NCI-H510A treated with DMSO at 0.1 percent for 48 hours (cell line): ENCODE measurements at regions not wholly inside any gene's neighbourhood (a gene's known extent, or its start where the extent isn't known, plus 50 kb on each side); places are given as distances from the start of the nearest gene placed in this dataset.
"Not testable (repeated sequence)": the region's sequence is repeated elsewhere in the genome, so short reads cannot be mapped to it uniquely, and the experiment has no call there.

Experiments
- DNase-seq: peaks from one replicate; lab custom pipeline; 2025; lab: John Stamatoyannopoulos, UW

DNA sequence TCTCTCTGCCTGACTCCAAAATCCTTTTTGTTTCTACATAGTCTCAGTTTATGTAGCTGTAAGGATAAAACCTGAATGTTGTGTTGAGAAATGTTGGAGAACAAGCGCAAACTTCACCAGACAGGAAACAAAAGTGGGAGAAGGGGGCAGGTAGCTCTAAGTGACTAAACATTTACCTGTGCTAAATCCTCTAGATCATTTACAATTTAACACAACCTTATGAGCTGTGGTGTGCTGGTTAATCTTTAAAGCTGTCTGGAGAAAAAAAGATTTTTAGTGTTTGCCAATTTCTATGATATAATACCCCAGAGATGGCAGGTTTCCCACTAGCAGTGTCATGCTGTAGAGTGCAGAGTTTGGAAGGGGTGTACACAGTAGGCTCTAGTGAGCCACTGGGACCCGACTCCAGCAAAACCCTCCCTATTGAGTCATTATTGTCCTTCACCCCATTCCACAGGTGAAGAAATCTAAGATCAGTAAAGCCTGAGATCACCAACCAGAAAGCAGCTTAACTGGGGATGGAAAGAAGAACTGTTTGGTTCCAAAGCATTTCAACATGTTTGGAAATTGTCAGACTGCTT lies 992.0 kb downstream of the DCDC2C start:
- no peak for DNase-seq

DNA sequence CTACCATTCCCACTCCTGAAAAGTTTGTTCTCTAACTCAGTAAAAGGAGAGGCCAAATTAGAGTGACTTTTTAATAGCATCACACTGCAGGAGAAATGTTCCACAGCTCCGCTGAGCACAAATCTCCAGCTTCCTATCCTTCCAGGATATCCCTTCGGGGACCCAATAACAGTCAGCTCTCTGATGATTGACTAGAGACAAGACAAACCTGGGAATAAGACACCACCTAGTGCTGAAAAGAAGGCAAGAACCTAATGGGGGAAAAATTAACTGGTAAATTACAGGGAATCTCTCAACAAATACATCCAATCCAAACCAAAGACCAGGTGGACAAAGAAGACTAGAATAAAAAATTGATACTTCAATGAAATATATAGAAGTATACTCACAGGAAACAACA lies 977.1 kb upstream of the SOX11 start:
- no peak for DNase-seq

DNA sequence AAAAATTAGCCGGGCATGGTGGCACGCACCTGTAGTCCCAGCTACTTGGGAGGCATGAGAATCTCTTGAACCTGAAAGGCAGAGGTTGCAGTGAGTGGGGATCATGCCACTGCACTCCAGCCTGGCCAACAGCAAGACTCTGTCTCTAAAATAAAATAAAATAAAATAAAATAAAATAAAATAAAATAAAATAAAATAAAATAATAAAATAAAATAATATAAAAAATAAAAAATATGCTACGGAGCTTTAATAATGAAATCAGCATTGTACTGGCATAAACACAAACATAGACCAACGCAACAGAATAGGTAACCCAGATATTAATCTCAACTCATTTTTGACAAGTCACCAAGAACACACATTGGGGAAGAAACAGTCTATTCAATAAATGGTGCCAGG lies 973.4 kb upstream of the SOX11 start:
- DNase-seq, result no peak

DNA sequence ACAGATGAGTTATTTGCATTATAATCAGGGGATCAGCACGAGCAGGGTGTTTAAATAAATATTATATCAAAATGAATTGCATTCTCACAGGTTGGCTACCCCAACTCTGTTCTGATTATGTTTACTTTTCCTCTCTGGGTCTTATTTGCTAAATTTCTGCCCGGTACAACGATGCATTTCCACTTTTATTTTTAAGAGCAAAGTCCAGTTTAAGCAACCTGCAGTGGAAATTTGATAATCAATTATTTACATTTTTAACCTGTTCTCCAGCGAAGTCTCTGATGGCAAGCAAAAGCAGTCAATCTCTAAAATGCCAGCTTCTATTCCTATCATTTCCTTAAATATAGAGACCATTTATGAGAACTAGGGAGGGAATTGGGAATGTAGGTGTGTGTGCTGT lies 966.6 kb upstream of the SOX11 start:
- DNase-seq, result no peak

DNA sequence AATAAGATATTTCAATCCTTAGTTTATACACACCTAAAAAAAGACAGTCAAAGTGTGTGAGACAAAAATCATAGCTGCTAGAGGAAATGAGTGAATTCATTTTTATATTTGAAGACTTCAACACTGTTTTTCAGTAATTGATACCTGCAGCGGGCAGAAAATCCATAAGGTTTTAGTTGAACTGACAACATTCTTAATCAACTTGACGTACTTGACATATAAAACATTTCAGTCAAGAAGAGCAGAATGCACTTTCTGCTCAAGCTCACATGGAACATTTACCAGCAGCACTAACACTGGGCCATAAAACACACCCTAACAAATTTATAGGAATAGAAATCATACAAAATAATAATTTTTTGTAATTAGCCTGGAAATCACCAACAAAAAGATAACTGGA lies 959.6 kb upstream of the SOX11 start:
- no peak for DNase-seq

DNA sequence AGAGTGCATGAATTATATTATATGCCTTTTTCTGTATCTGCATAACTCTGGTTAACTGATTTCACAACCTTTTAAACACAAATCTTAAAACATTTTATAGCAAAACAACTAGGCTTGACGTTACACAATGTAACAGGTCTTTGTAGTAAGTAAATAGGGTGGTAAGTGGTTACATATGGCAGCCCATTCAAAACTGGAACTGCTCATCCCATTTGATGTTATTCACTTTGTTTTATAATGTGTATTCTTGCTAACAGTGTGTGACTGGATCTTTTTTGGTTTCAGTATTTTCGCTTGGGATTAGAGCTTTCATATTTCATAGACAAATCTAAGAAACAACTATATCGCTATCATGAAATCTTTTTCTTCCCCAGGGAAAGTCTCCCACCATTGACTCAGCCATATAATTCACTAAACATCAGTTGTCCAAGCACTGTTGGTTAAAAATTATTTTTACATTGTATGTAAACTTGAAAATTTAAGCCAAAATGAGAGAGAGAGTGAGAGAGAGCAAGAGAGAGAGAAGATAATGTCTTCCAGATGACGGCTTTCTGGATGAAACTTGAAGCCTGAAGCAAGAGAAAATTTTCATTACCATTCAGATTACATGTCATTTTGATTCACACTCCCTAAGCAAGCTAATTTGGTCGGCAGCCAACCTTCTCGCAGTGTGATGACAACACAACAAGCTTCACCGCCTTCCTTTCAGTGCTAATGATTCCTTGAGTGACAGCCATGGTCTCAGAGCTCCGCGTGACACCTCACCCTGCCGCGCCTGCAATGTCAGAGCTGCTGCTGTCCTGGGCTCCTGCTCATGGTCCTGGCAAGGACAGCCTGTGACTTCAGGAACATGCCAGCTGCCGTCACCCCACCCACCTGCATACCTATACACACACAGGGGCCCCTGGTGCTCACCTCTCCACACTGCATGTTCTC lies 946.9 kb upstream of the SOX11 start:
- DNase-seq, result no peak

DNA sequence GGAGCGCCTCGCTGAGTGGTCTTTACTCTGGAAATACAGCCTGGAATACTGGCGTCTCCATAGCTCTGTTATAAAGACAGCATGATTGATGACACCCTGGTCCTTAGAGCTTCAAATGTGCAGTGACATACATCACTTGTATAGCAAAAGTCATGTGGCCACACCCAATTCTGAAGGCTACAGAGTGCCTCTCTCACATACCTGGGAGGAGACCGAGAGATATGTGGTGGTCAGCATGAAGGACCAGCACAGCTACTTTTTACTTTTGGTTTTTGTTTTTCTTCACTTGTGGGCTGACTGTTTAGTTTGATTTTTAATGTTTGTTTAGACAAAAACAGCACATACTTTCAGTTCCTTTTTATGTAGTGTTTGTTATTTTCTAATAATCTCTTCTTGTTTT lies 938.5 kb upstream of the SOX11 start:
- DNase-seq, result no peak

DNA sequence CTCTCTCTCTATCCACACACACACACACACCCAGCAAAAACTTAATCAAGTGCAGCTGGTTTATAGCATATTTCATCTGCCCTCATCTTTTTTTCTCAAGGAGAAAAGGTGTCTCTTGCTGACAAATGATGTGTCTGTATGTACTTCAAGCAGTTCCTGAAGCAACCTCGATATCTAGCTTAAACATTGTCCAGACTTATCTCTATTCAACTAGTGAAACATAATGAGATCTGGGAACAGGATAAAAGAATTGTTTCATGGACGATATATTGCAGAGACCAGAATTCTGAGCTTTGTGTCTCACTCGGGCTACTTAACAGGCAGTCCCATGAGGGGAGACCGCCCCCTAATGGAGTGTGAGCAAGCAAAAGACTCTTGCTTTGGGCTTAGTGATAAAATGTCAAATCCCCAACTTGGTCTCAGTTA lies 929.2 kb upstream of the SOX11 start:
- peak; percentile 25 for DNase-seq

DNA sequence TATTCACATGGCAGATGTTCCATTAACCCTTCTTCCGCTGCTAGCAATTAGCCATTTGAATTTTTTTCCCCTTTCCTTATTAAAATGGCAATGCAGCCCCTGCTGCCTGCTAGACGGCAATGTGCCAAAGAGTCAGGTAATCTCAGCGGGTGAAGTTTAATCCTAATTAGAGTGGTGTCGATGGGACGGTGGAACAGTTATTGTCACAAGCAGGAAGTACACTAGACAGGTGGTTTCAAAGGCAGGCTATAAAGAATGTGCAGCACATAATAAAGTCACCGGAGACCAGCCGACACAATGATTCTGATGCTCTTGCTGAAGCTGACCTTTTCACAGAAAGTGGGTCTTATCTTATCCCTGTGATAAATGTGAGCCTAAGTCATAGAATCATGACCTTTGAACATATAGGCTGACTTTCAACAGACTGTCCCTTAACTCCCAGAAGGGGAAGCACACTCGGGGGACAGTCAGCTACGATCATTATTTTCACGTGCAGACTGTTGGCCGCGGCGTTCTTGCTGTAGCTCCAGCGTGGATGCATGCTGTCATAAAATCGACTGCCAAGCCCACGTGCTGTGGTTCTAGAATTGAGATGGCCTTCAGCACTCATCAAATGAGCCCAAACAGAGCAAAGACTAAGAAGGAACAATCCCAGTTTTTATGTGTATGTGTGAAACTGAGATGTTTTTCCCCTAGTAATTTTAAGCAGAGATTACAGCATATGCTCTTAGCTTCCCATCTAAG lies 926.2 kb upstream of the SOX11 start:
- no peak for DNase-seq

DNA sequence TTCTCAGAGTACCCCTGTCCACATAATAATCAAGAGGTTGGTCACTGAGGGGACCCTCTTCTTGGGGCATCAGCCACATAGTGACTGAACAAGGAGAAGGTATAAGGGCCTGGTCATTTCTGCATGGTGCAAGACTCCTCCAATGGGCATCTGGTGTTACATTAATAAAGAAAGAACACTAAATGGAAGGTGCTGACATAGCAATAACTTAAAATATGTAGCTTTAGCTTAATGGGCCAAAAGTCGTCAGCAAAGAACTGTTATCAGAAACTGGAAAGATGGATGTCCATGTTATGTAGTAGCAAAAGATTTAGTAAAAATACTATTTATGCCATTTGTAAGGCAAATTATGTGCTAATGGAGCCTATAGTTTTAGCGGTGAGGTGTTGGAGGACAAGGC lies 916.5 kb upstream of the SOX11 start:
- no peak for DNase-seq

DNA sequence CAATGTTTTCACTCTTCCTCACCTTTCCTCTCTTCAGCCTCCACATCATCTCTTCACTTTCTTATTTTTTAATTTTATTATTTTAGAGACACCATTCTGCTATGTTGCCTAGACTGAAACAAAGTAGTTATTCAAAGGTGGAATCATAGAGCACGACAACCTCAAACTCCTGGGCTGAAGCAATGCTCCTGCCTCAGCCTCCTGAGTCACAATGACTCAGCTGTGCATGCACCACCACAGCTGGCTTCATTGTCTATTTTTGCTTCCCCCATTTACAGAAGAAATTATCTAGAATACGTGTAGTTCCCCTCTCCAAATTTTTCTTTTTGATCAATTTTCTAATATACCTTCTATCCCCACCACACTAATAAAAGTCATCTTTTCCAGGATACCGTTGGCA lies 911.5 kb upstream of the SOX11 start:
- DNase-seq, result no peak

DNA sequence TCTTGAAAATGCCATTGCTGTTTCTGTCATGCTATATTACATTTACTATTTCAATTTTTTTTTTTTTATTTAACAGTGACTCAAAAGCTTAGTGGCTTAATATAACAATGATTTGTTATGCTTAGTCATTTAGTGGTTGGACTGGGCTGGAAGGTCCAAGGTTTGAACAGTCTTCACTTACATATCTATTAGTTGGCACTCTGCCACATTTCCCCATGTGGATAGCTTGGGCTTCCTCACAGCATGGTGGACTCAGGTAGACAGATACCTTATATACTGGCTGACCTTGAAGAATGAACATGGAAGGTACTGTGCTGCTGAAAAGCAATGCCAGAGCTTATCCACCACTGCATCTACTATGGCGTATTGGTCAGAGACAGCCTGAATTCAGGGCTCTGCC lies 909.5 kb upstream of the SOX11 start:
- no peak for DNase-seq

DNA sequence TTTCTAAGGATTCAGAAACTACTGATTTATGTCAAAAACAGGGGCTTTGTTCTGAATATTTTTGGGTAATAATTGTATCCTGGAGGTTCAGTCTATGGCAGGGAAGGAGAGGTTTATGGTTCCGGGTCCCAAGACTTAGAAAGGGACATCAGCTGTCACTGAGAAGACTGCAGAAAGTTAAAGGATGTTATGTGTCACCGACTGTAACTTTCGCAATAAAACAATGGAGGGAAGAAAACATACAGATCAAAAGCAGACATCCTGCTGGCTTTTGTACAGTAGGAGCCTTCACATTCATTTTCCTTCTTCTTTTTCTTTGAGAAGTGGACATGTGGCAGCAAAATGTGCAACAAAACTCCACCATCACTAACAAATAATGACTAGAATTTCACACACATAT lies 900.7 kb upstream of the SOX11 start:
- no peak for DNase-seq

DNA sequence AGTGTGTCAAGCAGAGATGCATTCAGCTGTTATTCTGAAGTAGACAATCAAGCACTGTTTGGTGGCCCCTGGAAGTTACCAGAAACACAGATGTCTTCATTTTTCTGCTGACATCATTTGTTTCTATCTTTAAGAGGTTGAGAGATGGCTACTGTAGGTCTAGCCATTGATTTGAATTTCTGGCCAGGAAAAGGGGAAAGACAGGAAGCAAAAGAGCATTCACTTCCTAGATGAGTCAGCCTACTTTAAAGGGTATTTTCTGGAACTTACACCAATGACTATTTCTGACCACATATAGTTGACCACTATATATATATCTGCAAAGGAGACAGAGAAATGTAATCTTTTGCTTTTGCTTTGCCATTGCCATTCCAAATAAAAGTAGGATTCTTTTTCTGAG lies 900.1 kb upstream of the SOX11 start:
- DNase-seq, result no peak

DNA sequence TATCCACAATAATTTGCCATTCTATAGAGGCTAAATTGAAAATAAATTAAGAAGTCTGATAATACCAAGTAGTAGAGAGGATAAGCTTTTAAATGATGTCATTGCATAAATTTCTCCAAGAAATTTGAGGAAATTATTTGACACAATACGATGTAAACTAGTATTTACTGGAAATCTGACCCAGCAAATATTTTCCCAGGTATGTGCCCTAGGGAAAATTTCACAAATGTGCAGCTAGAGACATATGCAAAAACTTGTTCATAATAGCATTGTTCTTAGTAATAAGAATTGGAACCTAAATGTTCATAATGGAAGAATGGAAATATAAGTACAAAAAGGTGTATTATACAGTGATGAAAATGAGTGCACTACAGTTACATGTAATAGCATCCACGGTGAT lies 888.8 kb upstream of the SOX11 start:
- no peak for DNase-seq

DNA sequence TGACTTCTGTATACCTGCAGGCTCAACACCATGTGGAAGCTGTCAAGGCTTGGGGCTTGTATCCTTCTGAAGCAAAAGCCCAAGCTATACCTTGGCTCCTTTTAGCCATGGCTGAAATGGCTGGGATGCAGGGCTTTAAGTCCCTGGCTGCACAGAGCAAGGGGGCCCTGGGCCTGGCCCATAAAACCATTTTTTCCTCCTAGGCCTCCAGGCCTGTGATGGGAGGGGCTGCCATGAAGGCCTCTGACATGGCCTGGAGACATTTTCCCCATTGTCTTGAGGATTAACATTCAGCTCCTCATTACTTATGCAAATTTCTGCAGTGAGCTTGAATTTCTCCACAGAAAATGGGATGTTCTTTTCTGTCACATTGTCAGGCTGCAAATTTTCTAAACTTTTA lies 878.0 kb upstream of the SOX11 start:
- DNase-seq, result not testable (repeated sequence)

DNA sequence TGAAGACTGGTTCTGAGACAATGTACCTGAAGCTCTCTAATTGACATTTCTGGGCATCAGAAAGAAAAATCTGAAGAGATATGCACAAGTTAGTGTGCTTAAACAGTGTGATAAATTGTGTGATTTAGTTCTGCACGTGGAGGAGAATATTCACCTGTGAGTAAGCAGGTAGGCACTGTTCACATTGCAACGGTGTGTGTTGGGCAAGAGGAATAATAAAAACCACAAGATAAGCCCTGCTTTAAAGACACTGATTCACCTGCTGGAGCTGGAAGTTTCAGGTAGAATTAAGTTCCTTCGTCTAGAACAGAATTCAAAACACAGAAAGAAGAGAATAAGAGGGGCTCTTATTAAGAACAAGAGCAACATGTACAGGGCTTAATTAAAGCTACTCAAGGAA lies 864.3 kb upstream of the SOX11 start:
- no peak for DNase-seq

DNA sequence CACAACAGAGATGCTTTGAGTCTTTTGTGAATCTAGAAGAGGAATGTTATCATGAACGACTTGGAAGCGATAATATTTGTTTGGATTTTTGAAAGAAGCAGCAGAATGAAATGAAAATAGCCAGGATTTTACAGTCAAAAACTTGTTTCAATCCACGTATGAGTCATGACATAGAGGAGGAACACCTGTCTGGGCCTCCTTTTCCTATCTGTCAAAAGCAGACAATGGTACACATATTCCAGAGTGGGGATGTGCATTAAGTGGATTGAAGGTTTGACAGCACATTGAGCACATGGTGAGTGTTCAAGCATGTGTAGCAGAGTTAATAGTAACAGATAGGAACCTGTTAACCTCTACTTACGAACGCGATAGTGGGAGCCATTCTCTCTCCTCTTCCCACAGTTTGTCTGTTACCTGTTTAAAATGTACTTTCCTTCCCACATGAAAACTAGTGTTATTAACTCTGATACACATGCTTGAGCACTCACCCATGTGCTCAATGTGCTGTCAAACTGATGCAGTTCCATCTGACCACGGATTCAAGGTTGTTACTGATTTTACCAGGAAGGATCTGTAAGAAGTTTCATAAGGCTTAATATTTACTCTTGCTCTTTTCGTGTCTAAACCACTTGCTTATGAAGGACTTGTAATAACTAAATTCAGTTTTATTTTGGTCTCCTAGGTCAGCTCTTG lies 863.4 kb upstream of the SOX11 start:
- no peak for DNase-seq

DNA sequence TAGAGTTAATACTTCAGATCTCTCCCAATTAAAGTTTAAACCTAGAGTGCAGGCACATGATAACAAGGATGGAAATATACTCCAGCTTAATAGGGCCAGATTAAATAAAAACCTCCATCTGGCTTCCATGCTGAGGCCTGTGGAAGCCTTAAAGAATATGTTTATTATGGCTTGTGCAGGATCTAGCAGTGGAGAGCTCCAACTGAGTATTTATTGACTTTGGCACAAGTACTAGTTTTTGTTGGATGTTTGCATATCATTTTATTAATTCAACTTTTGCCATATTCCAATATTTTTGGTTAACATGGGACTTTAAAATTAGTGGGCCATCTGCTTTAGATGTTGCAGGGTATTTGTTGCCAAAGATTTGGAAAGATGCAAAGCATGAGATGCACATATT lies 860.4 kb upstream of the SOX11 start:
- DNase-seq, result no peak

DNA sequence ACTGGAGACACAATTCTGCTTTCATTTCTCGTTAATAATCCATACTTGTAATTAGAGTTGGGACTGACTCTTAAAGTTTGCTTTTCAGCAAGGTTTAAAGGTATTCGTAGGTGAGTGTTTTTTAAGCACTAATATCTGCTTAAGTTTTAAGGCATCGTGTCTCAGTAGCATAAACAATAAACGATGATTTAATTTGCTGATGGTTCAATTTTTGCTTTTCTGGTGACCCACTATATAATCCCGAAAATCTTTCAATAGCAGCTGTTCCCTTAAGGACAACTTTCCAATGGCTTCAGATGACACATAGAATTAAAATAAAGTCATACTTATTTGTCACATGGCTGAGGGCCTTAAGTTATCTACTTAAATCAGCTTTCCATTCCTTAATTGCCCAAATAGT lies 859.5 kb upstream of the SOX11 start:
- DNase-seq, result no peak

DNA sequence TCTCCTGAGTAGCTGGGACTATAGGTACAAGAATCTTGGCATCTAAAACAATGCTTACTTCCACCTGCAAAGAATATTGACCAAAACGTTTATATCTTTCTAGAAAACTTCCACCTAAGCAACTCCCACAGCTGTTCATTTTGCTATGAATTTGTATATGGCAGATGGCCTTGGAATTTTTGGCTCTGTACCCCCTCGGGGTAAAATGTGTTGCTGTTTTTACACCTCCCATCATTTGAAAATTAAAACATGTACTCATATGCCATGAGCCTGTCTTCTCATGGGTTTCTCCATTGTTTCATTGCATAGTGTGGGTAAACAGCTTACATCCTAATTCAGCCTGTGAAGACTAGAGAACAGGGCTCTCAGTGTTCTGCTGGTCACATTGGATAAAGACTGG lies 853.6 kb upstream of the SOX11 start:
- no peak for DNase-seq

DNA sequence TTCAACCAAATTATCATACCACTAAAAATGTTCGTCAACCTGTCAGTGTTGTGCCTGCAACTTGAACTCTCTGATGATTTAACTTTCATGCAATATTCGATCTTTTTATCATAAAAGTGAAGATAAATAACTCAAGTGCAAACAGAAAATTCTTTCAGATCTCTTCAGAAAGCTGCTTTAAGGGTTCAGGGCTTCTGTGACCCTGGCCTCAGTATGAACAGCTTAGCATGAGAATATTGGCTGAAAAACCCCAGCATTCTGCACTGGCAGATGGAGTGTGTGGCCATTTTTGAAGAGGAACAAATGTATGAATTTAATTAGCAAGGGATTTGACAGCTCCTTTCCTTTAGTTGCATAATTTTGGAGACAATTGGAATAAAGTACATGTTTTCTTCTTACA lies 851.4 kb upstream of the SOX11 start:
- no peak for DNase-seq

DNA sequence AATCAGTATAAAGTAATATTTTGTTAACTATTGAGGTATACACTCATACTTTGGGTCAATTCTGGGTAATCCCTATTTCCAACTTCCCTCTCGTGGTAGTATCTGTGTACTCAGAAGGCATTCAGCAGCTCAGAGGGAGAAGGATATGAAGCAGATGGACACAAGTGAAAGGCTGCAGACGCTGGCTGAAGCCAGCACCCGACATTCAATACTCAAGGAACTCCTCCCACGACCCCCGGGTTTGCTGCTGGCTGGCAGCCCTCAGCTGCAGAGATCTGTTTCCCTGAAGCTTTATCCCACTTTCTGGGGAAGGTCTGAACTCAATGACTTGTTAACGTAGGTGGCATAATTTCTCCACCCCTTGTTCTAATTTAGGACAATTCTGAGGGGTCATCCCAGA lies 847.3 kb upstream of the SOX11 start:
- DNase-seq, result no peak
